ENCODE measurements at regions not wholly inside any gene's neighbourhood (a gene's known extent, or its start where the extent isn't known, plus 50 kb on each side); places are given as distances from the start of the nearest gene placed in this dataset.

DNA sequence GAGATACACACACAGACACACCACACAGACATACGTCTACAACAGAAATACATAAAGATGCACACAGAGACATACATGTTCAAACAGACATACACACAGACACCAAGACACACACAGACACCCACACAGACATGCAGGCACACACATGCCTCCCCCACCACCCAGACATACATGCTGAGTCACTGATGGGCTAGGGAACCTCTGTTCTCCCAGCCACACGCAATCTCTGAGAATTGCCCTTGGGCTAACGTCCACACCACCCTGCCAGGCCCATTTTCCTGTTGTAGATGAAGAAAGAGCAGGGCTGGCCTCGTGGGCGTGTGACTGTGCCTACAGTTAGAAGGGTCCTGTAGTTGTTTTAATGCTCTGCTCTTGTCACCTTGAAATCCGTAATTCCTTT lies 261.9 kb downstream of the KCNRG start:
- no peak for TF ChIP-seq GATA2 (IDR thresholded peaks at IDR 0.05; ENCODE audit: low read depth, low read length)
- no peak for TF ChIP-seq GATA3 (IDR thresholded peaks at IDR 0.05; ENCODE audit: low read depth, low read length)

Measured in SH-SY5Y (cell line).